ENCODE measurements at regions not wholly inside any gene's neighbourhood (a gene's known extent, or its start where the extent isn't known, plus 50 kb on each side); places are given as distances from the start of the nearest gene placed in this dataset.
"Not testable (repeated sequence)": the region's sequence is repeated elsewhere in the genome, so short reads cannot be mapped to it uniquely, and the experiment has no call there.

DNA sequence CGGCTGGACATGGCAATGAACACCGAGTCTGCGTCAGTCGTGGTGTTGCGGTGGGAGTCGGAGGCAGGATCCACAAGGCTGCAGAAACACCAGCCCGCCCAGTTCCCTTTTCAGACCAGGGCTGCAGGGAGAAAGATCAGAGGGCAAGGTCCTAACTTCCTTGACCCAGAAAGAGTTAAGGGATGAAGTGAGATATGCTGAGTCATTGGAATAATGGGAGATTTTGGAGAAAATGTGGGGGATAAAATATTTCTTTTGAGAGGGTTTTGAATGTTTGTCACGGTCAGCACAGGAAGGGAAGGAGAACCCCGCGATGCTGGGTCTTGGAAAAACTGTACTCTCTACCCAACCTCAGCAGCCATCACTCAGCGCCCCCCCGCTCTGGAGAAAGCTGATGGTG lies 416.0 kb downstream of the ICE1 start:
- DNase-seq, result no peak

DNA sequence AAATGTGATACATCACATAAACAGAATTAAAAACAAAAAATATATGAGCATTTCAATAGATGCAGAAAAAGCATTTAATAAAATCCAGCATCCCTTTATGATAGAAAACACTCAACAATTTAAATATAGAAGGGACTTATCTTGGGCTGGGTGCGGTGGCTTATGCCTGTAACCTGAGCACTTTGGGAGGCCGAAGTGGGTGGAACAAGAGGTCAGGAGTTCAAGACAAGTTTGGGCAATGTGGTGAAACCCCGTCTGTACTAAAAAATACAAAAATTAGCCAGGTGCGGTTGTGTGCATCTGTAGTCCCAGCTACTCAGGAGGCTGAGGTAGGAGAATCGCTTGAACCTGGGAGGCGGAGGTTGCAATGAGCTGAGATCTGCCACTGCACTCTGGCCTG lies 409.1 kb downstream of the ICE1 start:
- not testable (repeated sequence) for DNase-seq

DNA sequence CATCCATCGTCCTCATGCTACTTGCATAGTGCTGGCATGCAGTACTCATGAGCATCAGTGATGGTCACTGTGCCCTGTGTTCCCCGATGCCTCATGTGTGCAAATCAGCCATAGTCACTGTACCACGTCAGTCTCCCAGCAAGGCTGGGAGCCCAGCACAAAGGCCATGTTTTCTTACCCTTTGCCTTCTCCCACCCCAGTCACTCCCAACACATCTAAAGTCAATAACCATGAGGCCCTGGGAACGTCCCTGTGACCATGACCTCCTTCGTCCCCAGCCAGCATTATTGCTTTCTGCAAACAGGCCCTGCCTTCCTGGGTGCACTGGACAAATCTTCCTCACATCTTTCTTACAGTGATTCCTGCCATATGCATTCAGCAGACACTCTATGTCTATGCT lies 406.1 kb downstream of the ICE1 start:
- no peak for DNase-seq

DNA sequence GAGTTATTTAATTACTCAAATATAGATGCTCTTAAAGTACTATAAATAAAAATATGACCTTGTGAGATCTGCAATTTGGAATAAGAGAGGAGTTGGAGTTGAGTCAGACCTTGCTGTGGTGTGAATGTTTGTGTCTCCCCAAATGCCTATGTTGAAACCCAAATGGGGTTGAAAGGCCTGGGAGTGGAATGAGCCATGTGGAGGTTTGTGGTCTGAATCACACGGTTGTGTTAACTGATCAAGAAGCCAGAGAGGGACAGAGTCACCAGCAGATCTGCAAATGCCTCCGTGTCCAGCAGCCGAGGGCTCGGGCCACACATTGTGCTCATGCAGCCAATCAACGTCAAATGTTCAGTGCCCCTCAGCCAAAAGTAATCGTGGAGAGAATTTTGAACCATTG lies 404.4 kb downstream of the ICE1 start:
- DNase-seq, result no peak

DNA sequence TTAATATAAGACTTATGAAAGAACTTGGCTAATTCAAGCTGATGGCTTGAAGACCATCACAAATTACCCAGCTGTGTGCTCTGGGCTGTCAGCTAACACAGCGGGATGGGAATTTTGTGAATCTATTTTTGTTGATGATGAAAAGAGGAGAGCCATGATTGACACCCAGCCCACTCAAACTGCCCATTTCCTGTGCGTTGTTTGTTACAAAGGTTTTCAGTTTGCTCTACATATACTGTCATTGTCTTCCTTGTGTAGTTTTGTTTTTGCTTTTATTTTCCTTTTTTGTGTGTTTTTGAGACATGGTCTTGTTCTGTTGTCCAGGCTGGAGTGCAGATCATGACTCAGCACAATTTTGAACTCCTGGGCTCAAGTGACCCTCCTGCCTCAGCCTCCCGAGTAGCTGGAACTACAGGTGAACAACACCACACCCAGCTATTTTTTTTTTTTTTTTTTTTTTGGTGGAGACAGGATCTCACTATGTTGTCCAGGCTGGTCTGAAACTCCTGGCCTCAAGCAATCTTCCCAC lies 400.3 kb downstream of the ICE1 start:
- DNase-seq, result no peak

DNA sequence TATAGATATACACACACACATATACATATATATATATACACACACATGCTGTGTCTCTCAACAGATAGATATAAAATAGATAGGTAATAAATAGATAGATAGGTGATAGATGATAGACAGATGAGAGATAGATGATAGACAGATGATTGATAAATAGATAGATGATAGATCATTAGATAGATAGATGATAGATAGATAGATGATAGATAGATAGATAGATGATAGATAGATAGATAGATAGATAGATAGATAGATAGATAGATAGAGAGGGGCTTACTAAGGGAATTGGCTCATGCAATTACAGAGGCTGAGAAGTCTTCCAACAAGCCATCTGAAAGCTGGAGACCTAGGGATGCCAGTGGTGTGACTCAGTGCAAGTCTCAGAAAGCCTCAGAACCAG lies 394.5 kb downstream of the ICE1 start:
- DNase-seq, result no peak

DNA sequence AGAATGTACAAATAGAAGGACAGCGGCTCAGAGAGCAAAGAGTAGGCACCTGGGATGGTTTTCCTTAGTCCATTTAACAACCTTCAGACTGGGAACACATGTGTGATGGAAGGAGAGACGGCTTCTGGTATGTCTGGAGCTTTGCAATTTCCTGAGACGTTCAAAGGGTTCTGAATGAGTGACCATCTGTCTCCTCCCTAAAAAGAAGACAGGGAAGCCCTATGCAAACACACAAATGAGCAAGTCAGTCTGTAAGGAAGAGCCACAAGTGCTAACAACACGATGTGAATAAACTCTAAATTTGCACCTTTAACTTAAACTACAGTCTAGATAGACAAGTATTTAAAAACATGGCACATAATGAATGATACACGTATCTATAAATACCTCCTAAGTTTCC lies 391.0 kb downstream of the ICE1 start:
- no peak for DNase-seq

DNA sequence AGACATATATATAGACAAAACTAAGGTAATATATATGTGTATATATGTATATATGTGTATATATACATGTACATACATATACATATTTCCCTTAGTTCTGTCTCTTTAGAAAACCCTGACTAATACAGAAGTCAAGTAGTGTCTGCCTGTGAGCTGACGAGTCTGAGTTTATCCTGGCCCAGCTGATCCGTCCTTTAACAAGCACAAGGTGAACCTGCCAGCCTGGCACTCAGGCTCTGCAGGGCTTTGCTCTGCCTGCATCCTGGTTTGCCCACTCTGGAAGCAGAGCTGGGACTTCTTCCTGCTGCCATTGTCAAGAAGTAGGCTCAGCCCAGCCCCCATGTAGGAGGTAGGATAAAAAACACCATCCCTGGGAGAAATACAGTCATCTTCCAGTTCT lies 388.0 kb downstream of the ICE1 start:
- DNase-seq, result no peak

DNA sequence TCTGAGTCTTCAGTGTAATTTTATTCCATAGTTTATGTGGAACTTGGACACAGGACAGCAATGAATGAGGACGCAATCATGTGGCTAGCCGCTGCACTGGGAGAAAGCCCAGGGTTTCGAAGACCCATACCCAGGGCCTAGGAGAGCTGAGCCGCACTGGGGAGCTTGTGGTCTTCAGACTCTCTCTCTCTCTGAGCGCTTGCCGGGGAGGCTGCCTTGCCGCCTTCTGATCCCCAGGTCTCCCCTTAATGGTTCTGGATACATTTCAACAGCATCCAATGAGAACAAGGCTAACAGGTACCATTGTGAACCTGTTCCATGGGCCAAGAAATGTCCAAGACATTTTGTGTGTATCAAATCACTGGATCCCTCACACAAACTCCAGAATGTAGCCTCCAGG lies 383.4 kb downstream of the ICE1 start:
- DNase-seq, result no peak

DNA sequence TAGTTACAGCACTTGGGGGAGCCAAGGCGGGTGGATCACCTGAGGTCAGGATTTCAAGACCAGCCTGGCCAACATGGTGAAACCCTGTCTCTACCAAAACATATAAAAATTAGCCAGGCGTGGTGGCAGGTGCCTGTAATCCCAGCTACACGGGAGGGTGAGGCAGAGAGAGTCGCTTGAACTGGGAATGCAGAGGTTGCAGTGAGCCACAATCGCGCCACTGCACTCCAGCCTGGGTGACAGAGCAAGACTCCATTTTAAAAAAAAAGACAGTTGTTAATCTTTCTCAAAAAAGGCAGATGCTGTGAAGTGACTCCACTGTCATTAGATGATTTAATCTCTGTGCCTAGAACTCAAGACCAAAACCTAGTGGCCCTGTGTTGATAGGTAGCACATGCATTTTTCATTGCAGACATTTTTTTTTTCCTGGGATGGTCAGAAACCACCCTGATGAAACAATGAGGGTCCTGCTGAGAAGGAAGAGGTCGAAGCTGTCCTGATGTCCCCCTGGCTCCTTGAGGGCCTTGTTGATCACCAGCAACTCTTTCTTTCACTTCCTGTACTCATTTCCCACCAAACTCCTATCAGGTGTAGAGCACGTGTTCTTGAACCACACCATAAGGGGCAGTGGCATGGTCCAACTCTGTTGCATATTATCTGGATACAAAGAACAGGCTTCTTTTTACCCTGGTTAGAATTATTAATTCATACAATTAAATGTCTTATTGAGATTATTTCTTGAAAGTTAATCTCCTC lies 382.2 kb downstream of the ICE1 start:
- no peak for DNase-seq

DNA sequence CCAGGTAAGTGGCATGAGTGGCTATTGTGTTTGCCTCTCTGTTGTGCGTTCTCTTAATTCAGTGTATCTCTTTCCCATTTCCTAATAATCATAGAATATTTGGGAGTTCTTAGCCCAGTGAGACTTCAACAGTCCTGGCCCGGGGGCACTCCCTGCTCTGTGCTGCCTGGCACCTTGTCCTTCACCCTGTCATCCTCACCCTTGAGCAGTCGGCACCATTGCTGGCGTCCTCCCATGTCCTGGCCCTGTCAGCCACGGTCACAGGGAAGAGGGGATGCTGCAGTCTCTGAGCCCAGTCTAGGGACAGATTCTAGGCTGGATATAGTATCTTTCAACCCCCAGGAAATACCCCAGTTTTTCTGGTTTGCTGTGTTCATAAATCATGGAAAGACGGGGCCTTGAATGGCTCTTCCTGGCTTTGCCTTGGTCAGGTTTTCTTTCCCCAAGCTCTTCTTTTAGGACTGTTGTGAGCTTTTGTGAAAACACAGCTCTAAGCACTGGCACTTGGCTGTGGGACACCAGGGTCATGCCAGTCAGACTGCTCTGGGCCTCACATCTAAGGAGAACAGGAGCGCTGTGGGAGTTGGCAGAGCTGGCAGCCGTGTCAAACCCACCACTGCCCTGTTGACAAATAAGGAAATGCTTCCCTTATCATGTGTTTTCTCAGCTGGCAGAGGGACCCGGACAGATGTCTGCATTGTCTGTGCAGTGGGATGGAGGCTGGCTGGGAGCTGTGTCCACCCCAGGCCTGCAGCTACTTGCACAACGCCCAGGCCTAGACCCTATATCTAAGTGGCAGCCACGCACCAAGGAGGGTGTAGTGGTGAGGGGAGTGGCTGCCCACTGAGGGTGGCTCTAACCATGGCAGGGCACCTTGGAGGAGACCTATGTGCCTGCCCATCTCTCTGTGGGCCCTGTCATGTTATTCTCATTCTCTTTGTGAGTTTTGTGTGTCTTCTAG lies 378.6 kb downstream of the ICE1 start:
- no peak for DNase-seq

DNA sequence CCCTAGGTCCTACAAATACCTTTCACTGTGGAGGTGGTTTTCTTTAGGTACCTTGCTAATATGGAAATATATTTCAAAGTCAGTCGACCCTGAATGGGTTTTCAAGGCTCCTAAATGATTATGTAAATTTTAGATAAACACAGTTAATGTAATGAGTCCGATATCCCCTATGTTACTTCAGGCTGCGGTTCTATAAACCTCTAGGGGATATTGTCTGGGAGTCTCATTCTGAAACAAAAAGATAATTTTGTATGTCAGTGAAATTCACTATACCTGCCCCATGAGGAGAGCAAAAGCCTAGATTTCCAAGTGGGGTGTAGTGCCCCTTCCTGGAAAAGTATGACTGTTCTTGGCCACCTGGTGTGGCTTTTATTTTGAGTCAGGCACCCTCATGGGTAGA lies 377.3 kb downstream of the ICE1 start:
- DNase-seq, result no peak

DNA sequence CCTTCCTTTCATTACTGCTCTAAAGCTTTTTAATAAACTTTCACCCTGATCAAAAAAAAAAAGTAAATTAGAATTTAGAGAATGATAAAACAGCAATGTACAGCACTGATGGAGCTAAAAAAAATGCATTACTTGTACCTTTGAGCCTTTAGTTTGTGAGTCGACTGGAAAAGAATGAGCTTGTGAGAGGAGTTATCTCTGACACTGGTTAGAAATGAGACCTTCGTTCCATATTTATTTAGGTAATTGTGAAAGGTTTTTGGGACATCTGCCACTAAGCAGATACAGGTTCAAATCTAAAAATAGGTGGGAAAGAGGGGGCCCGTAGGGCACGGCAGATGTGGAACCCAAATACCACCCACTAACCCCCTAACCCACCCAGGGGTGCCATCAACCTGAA lies 376.8 kb downstream of the ICE1 start:
- DNase-seq, result no peak

DNA sequence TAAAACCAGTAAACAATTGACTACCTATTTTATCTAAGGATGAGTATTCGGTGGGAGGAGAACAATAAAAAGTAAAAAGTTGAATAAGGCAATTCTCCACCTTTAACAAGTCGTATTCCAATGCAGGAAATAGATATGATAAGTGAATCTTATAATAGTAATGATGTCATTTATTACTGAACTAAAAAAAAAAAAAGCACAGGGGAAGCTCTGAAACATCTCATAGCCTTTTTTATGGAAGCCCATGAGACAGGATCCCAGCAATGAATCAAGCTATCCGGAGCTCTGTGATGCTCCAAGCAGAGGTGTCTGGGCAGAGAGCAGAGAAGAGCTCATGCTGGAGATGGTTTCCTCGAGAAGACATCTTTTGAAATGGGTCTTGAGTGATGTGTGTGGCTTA lies 376.0 kb downstream of the ICE1 start:
- no peak for DNase-seq

DNA sequence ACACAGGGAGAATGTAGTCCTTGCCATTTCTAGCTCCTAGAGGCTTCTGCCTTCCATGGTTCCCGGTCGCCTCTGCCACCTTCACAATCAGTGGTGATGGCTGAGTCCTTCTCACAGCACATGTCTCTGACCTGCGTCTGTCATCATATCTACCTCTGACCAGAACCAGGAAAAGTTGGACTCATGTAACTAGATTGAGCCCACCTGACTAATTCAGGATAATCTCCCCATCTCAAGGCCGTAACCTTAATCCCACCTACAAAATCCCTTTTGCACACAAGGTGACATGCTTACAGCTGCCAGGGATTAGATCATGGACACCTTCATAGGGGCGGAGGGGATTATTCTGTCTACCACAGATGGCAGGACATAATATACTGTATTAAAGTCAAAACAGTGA lies 375.6 kb downstream of the ICE1 start:
- no peak for DNase-seq

DNA sequence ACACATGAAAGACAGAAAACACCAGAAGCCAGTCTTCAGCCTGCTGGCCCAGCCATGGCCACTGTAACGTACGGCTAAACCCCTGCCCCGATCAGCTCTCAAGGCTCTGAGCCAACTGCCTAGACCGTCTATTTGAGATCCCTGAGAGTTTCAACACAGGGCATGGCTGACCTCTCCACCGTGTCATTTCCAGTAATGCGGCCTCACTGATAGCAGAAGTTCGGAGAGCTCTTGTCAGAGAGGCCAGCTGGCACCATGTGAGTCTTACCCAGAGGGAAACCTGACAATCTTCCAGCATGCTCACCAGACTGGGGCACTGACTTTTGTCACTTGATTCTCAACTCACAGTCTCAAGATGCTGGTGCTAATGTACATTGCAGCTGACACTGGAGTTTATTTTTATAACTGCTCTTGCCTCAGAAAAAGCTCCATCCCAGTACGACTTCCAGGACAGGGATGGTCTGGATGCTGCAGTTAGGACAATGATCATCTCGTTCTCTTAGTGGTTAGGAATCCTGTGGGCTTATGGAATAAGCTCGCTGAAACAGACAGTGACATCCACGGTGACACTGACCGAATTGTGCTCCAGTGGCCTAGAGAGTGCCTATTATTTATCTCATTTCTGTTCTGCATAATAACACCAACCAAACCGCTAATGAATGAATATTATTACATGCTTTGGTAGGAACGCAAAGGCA lies 372.7 kb downstream of the ICE1 start:
- no peak for DNase-seq

DNA sequence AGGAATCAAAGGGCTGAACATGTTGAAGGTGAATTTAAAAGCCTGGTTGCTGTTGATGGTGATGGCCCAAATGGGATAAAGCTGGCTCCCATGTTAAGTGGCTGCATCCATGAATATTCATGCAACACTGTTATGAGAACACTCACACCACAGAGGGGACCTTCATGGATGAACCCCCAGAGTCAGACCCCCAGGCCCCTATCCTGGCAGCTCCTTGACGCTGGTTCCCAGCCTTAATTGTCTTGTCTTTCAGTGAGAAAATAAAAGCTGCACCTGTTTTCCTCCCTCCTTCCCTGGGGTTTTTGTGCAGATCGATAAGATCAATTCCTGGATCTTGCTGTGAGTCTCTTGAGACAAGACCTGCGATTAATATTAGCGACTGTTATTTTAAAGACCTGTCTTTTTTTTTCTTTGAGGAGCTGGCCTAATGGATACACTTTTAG lies 371.7 kb downstream of the ICE1 start:
- DNase-seq, result no peak

DNA sequence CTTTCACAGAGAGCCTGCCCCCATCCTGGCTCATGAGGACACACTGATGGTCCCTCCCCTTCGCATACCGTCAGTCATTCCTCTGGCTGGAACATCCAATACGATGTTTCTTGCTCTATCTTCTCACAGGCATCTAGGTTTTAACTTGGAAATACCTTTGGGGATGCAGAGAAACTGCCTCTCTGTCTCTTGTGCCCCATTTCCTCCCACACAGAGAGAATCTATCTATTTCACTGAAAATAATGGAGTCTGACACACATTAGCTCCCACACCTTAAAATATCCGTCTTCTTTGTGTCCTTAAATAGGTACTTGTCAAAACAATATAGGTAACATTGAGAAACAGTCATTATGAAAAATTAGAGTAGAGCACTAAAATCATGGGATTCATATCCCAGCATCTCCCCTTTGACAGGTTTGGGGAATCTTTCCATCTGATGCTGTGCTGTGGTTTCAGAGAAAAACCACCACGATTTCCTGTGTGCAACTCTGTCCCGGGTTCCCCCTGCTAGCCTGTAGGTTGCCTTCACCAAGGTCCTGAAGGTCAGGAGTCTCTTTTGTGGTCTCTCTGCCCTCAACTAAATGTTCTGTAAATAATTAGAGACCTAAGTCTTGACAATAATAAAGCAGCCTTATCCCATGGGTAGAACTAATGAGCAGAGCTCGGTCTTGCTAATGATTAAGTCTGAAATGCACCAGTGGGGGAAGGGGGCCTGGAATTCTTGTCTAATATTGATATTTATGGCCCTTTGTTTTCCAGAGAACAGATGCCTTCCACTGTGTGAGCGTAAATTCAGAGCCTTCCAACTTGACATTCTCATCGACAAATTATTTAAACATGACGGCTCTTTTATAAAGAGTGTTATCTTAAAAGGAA lies 371.0 kb downstream of the ICE1 start:
- no peak for DNase-seq

DNA sequence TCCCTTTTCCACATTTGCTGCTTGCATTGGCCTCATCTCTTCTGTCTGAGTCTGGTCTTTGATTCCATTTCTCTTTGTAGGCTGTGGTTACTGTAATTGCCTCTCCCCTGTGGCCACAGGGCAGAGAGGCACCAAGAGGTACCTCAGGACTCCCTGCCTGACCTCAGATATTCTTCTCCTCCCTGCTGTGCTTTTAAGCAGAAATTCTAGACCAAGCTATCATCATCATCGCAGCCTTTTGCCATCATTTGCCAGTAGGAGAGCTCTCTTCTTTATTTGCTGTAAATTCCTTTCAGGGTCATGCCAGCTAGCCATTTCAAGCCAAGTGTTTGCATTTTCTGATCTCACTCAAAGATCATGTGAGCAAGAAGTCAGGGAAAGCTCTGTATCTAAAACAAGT lies 369.6 kb downstream of the ICE1 start:
- peak in 2 of 3 experiments; percentile 34 to 35 for DNase-seq

DNA sequence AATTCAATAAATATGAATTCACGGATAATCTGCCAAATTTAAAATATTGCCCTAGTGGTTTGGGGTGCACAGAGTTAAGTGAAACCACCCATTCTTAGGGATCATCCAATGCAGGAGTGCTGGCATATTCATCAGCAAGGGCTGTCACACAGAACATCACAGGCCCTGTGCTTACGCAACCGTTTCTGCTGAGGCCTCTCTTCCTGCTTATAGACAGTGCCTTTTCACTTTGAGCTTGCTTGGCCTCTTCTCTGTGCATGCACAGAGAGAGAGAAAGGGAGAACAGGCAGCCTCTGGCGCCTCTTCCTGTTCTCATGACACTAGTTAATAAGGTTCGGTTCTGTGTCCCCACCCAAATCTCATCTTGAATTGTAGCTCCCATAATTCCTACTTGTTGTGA lies 366.3 kb downstream of the ICE1 start:
- DNase-seq, result no peak

DNA sequence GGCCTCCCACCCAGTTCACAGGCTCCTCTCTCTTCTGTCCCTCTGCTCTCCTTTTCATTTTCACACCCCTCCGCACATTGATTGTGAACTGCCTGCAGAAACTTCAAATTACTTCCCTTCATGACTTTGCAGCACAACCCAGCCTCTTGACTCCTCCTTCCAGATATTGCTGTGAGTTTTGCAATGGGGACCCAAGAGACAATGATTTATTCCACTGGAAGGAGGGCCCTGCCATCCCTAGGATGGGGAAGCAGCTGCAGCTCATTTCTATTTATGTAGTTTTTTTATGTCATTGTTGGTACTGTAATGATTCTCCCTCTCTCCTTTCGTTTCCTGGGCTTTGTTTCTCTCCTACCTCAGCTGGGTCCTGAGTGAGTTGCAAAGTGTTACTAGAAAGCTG lies 364.9 kb downstream of the ICE1 start:
- no peak for DNase-seq

DNA sequence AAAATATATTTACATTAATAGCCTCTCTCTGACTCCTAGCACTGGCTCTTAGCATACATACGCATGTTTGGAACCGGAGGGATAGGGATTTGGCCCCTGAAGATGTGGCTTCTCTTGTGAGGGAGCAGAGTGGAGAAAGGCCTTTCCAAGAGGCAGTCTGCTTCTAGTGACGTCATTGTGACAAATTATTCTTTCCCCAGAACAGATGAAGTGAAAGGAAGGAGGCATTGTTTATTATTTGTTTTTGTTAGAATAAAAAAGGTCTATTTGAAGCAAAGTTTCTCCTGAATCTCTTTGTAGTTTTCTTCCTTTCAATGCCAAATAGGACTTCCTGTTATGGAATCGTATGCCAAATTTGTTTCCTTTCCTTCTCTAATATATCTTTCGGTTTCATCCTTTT lies 361.6 kb downstream of the ICE1 start:
- DNase-seq, result no peak

Data from NCI-H1417 (cell line).